ENCODE measurements at regions not wholly inside any gene's neighbourhood (a gene's known extent, or its start where the extent isn't known, plus 50 kb on each side); places are given as distances from the start of the nearest gene placed in this dataset.

DNA sequence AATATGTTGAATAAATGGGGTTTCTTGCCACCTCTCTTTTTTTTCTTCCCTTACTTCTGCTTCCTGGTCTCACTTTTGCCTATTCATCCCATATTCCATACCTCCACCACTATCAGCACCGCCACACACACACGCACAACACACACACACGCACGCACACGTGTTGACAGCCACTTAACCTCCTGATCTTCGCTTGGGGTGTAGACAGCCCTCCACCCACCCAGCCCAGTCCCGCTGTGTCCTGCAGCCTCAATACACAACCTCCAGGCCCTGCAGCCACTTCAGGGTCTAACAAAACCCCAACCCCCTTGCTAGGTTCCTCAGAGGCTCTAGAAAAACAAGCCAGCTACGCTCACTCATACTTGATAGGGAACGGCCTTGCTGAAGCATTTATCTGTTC lies 72.3 kb downstream of the LINC00237 start:
- DNase-seq (ENCODE audit: low read depth) = no peak

DNA sequence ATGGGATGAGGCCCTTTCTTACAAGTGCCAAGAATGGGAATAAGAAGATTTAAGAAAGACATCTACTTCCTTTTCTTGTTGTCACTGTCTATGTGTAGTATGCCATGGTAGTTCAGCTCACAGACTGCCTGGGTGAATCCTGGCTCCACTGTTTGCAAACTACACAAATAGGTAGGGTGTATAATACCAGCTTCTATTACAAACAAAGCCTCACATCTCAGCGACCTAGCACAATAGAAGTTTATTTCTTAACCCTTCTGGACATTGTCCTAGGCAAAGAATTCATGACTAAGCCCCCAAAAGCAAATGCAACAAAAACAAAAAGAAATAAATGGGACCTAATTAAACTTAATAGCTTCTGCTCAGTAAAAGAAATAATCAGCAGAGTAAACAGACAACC lies 74.5 kb downstream of the LINC00237 start:
- no peak for DNase-seq (ENCODE audit: low read depth)

GRCh38 chr20:21029341-21029740 lies 76.8 kb downstream of the LINC00237 start:
- no peak for DNase-seq (ENCODE audit: low read depth)

- DNase-seq (ENCODE audit: low read depth) = no peak
Measured at GRCh38 chr20:21028921-21029320, 77.2 kb downstream of the LINC00237 start.

GRCh38 chr20:21028436-21028835 lies 77.7 kb downstream of the LINC00237 start:
- no peak for DNase-seq (ENCODE audit: low read depth)

DNA sequence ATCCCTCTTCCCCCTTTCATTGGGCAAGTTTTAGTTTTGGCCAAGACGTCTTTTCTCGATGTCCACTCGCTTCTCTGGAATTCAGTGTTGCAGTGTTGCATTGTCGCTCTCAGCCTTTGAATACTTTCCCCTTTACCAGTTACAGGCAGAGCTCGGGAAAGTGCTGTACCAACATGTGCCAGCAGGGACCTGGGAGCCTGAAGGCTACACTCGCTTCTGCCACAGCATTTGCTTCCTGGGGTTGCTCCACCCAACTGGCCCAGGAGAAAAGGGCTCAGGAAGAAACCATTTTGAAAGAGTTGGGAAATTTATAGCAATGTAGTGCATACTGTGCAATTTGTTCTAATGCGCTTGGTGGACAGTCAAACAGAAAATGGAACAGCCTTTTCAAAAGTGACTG lies 78.6 kb downstream of the LINC00237 start:
- DNase-seq (ENCODE audit: low read depth) = no peak

GRCh38 chr20:21026951-21027350 lies 79.2 kb downstream of the LINC00237 start:
- no peak for DNase-seq (ENCODE audit: low read depth)

- DNase-seq (ENCODE audit: low read depth) = no peak
Measured at GRCh38 chr20:21024420-21024819, 81.7 kb downstream of the LINC00237 start.

DNA sequence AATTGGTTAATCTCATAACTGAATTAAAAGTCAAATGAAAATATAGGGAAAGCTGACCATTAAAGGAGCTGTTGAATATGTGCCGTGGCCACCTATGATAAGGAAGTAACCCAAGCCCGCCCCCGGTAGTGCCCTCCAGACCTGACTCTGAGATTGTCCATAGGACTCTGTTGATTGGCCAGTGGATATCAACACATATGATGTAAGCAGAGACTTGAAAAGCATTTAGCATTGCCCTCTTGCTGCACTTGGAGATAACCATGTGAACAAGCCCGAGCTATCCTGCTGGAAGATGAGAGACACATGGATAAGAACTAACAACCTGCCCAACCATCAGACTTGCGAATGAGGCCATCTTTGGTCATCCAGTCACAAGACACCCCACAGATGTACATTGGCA lies 83.2 kb downstream of the LINC00237 start:
- no peak for DNase-seq (ENCODE audit: low read depth)

- DNase-seq (ENCODE audit: low read depth) = no peak
Measured at GRCh38 chr20:21021472-21021790, 84.7 kb downstream of the LINC00237 start.

DNA sequence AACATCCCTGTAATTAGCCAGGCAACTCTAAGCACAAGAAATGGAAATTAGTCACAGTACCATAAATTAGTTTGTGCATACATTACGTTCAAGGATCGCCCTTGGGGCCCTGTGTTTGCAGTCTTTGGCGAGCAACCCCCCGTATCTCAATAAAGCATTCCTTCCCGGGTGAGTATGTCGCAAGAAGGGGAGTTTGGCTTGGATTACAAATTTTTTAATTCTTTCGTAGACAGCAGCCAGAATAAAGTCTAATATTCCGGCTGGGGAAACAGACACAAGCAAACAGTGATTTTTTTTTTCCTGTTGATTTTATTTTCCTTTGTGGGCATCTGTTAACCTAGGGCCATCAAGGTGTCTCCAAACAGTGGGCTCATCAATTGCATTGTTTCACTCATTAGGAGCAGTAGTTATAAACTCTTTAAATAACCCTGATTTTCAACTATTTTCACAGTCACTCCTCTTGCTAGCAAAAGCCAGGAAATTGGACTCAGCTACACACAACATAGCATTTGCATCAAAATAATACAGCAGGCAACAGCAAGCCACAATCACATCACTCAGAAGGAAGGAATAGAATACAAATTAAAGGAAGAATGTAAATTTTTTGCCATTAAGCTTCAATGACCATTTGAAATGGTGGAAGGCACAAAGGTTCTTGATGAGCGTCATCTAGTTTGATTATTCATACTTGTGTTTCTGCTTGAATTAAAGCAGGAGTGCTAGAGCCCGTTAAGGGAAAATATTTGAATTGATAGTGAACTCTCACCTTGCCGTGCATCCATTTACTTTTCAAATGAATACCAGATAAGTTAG lies 85.3 kb downstream of the LINC00237 start:
- DNase-seq (ENCODE audit: low read depth) = no peak

DNA sequence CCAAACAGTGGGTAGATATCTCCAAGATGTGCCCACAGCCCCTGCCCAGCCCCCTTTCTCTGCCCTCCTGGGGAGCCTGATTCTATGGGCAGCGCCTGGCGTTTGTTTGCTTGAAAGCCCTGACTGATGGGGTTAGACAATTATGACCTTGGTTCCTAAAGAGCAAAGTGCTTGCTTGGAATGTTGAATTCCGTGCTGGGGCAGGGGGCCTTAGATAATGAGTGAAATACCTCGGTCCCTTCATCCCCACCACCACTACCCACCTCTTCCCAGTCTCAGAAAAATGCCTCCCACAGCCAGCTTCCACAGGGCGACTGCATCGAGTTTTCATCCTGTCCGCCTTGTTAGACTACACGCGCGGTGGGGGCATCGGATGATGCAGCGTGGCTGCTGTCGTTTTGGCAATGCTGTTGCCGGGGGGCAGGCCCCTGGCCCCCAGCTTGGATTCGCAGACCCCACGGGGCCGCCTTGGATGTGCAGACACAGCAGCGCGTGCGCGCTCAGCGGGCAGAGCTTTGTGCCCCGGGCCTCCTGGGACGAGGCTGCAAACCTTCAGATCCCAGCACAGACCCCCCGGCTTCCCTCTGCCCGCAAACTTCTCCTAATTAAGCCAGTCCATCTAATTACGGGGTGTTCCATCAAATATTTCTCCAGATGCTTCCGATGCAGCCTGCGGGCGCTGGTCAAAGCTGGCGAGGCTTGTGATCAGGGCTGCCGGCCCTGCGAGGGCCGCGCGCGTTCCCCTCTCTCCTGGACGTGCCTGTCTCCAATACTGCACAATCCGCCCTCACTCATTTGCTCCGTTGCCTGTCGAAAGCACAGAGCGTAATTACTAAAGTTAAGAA lies 86.1 kb downstream of the LINC00237 start:
- DNase-seq (ENCODE audit: low read depth) = no peak

DNA sequence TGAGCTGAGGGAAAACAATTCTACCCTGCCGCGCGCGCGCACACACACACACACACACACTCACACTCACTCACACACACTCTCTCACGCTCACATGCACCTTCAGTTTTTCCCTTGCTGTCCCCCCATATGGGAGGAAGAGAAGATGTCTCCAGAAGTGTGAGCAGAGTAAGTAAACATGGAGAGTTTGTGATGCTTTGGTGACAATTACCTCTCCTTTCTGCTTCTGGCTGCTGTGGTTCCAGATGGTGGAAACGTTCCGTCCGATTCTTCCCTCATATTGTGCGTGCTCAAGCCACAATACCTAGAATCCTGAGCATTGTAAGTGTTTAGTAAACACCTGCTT lies 86.7 kb downstream of the LINC00237 start:
- DNase-seq (ENCODE audit: low read depth) = no peak

- no peak for DNase-seq (ENCODE audit: low read depth)
Measured at GRCh38 chr20:21018576-21018975, 87.6 kb downstream of the LINC00237 start.

GRCh38 chr20:21017528-21018085 lies 88.6 kb downstream of the LINC00237 start:
- no peak for DNase-seq (ENCODE audit: low read depth)

DNA sequence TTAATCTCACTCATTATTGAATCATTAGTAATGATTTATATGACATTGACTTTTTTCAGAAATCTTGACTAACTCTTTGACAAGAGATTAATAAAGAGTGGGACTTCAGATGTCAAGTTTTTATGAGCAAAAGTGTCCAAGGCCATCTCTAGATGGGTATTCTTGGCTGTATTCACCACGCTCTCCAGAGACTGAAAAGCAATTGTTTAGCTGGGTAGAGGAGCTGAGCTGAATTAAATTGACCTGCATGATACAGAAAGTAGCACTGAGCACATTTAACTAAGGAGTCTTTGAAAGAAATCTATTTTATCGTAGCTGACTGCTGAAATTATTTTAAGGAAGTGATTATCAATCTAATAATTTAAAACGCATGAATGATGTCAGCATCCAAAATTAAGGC lies 89.4 kb downstream of the LINC00237 start:
- no peak for DNase-seq (ENCODE audit: low read depth)

GRCh38 chr20:21014528-21014927 lies 91.6 kb downstream of the LINC00237 start:
- no peak for DNase-seq (ENCODE audit: low read depth)

DNA sequence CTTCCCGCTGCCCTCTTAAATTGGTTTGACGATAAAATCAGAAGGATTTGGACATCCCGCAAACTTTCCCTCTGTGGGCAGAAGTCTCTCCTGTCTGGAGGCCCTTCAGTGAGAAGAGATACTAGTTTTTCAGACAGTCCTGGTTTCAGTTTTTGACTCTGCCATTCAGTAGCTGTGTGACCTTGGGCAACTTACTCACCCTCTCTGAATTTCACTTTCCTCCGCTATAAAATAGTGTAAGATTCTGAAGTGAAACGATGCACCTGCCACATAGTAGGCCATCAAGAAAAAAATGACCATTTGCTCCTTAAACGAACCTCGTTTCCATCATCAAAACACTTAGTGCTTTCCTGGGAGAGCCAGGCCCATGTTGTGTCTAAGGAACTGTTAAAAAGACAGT lies 97.2 kb downstream of the LINC00237 start:
- DNase-seq (ENCODE audit: low read depth) = no peak

DNA sequence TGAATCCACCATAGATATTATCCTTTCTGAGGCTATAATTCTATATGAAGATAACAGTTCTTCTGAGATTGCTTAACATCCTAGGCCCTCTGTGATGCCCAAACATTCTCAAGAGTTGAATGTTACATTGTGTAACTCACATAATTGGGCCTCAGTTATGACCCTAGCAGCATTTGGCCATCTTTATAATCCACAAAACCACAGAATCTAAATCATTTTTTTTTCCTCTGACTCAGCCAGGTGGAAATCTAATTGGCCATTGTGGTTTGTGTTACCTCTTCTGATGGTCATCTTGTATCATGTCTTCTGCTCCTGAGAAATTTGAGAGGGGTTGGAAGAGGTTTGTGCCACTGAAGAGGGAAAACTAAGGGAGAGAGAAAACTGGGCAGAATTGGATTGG lies 99.5 kb downstream of the LINC00237 start:
- DNase-seq (ENCODE audit: low read depth) = no peak

DNA sequence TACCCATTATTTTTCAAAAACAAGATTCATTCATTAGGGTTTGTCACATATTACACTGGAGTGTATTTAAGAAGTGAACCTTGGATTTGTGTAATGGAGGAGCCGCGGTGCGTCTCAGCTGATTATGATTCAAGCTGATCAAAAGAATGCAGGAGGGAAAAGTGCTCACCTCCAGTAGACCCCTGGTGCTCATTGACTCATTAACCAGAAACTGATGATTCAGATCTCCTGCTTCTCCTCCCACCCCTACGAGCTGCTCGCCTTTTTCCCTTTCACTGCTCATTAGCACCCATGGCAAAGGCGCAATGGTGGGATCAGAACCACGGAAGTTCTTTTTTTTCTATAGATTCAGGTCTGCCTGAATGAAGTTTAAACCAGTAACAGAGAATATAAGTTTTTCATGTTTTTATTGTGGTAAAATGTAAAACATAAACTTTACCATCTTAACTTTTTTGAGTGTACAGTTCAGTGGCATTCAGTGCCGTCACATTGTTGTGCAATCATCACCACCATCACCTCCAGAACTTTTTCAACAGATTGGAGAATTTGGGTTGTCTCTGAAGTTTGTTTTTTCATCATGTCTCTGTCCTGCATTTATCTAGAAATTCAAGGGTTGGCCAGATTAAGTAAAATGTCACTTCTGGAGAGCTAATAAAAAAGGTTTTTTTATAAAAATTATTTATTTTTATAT lies 101.6 kb downstream of the LINC00237 start:
- DNase-seq (ENCODE audit: low read depth) = no peak

DNA sequence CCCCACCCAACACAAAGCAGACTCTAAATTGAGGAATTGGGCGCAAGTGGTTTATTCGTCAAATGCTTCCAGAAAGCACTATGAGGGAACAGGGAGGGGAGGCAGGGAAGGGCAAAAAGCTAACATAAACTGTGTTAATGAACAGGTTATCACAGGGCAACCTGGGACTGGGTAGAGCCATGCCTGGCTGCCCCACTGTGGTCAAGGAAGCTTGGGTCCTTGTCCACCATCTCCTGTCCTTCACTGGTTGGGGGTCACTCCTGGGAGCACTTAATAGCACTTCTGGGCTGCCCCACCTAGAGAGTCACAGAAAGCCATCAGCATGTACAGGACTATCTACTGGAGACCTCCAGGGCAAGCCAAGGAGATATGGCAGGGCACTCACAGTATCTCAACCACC lies 102.3 kb downstream of the LINC00237 start:
- no peak for DNase-seq (ENCODE audit: low read depth)

- DNase-seq (ENCODE audit: low read depth) = no peak
Measured at GRCh38 chr20:21002486-21002885, 103.7 kb downstream of the LINC00237 start.

GRCh38 chr20:20993372-20993771 lies 112.8 kb downstream of the LINC00237 start:
- DNase-seq (ENCODE audit: low read depth) = no peak
